ENCODE measurements at regions not wholly inside any gene's neighbourhood (a gene's known extent, or its start where the extent isn't known, plus 50 kb on each side); places are given as distances from the start of the nearest gene placed in this dataset.

- no peak for DNase-seq (ENCODE audit: extremely low read depth in 1 of 4, low spot score in 3 of 4)
- no peak overlapping the region for H3K4me2 ChIP-seq (ENCODE audit: insufficient read depth, low read length)
- POLR2A ChIA-PET: interaction anchor here (0.6 kb wide), 1 partner anchor 381 kb away, joined by 3 read pairs; no protein-coding TSS in a partner anchor
- TF ChIP-seq E2F3 (CRISPR knock-in tag; IDR thresholded peaks at IDR 0.05): no peak
- TF ChIP-seq HOMEZ (CRISPR knock-in tag; IDR thresholded peaks at IDR 0.05): no peak
- no peak for TF ChIP-seq TAF1 (IDR thresholded peaks at IDR 0.05; ENCODE audit: control insufficient read depth, extremely low read depth, insufficient read depth, low read length, severe bottlenecking)
- no peak for TF ChIP-seq ZBTB8A (IDR thresholded peaks at IDR 0.05; ENCODE audit: partially characterized antibody)
- TF ChIP-seq L3MBTL2 (IDR thresholded peaks at IDR 0.05): no peak
- no peak for TF ChIP-seq EP300 (IDR thresholded peaks at IDR 0.05; ENCODE audit: low read length)
- no peak for TF ChIP-seq USF1 (CRISPR knock-in tag; IDR thresholded peaks at IDR 0.05)
- no peak for TF ChIP-seq ARID1B (IDR thresholded peaks at IDR 0.05)
- no peak for TF ChIP-seq HDGF (IDR thresholded peaks at IDR 0.05)
- no peak for TF ChIP-seq LCOR (CRISPR knock-in tag; IDR thresholded peaks at IDR 0.05)
- TF ChIP-seq, protein P1, sequence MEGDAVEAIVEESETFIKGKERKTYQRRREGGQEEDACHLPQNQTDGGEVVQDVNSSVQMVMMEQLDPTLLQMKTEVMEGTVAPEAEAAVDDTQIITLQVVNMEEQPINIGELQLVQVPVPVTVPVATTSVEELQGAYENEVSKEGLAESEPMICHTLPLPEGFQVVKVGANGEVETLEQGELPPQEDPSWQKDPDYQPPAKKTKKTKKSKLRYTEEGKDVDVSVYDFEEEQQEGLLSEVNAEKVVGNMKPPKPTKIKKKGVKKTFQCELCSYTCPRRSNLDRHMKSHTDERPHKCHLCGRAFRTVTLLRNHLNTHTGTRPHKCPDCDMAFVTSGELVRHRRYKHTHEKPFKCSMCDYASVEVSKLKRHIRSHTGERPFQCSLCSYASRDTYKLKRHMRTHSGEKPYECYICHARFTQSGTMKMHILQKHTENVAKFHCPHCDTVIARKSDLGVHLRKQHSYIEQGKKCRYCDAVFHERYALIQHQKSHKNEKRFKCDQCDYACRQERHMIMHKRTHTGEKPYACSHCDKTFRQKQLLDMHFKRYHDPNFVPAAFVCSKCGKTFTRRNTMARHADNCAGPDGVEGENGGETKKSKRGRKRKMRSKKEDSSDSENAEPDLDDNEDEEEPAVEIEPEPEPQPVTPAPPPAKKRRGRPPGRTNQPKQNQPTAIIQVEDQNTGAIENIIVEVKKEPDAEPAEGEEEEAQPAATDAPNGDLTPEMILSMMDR (IDR thresholded peaks at IDR 0.05 in 2 of 3, conservative IDR thresholded peaks at IDR 0.05 in 1 of 3; ENCODE audit: insufficient read depth in 2 of 3, low read depth in 1 of 3, low read length in 3 of 3): no peak
- TF ChIP-seq GTF2A2 (tag; IDR thresholded peaks at IDR 0.05): no peak
- TF ChIP-seq, protein P2, sequence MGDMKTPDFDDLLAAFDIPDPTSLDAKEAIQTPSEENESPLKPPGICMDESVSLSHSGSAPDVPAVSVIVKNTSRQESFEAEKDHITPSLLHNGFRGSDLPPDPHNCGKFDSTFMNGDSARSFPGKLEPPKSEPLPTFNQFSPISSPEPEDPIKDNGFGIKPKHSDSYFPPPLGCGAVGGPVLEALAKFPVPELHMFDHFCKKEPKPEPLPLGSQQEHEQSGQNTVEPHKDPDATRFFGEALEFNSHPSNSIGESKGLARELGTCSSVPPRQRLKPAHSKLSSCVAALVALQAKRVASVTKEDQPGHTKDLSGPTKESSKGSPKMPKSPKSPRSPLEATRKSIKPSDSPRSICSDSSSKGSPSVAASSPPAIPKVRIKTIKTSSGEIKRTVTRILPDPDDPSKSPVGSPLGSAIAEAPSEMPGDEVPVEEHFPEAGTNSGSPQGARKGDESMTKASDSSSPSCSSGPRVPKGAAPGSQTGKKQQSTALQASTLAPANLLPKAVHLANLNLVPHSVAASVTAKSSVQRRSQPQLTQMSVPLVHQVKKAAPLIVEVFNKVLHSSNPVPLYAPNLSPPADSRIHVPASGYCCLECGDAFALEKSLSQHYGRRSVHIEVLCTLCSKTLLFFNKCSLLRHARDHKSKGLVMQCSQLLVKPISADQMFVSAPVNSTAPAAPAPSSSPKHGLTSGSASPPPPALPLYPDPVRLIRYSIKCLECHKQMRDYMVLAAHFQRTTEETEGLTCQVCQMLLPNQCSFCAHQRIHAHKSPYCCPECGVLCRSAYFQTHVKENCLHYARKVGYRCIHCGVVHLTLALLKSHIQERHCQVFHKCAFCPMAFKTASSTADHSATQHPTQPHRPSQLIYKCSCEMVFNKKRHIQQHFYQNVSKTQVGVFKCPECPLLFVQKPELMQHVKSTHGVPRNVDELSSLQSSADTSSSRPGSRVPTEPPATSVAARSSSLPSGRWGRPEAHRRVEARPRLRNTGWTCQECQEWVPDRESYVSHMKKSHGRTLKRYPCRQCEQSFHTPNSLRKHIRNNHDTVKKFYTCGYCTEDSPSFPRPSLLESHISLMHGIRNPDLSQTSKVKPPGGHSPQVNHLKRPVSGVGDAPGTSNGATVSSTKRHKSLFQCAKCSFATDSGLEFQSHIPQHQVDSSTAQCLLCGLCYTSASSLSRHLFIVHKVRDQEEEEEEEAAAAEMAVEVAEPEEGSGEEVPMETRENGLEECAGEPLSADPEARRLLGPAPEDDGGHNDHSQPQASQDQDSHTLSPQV (IDR thresholded peaks at IDR 0.05): no peak
- no peak overlapping the region for H3K9ac ChIP-seq (ENCODE audit: insufficient read depth in 1 of 2, low read depth in 2 of 2, low read length in 2 of 2)
- no peak overlapping the region for H2AFZ ChIP-seq (ENCODE audit: low read depth, low read length)
- peaks cover 0 to 5% of the 10 kb centered on the region in 2 experiments; a peak in 2 of 5 replicates for H3K27me3 ChIP-seq (ENCODE audit: control insufficient read depth in 2 of 2, insufficient read depth in 2 of 2, low read length in 2 of 2)
- H4K20me1 ChIP-seq (replicated peaks; ENCODE audit: control insufficient read depth, insufficient read depth, low read length): no peaks in the 10 kb centered on the region
- no peak for FAIRE-seq
- no TSS peak for BruUV-seq (replicated peaks)
- in situ Hi-C loops (cut with MboI) (no loop called here), intact Hi-C loops (cut with micrococcal nuclease) (no loop called here)
- H3K27ac ChIP-seq (ENCODE audit: extremely low read depth, low read depth, low read length): no peak overlapping the region
- H3K9me1 ChIP-seq (ENCODE audit: control insufficient read depth, insufficient read depth, low read length): no peaks in the 10 kb centered on the region
- 3% methylated on average over 2 of the region's 2 CpGs for WGBS (ENCODE audit: insufficient coverage, low coverage, missing lambda C conversion rate)
- H3K4me3 ChIP-seq: no peak overlapping the region
- no peaks in the 10 kb centered on the region for H3K9me3 ChIP-seq (replicated peaks; ENCODE audit: control insufficient read depth, insufficient read depth, low read depth, low read length)
- H3K4me1 ChIP-seq (replicated peaks in 1 of 2; ENCODE audit: control insufficient read depth in 2 of 2, insufficient read depth in 2 of 2, low read length in 2 of 2): peaks cover 0 to 4% of the 10 kb centered on the region in 2 experiments; a peak in 2 of 5 replicates
- no peaks in the 10 kb centered on the region for H3K36me3 ChIP-seq (ENCODE audit: control insufficient read depth, insufficient read depth, low read length)
- CTCF ChIA-PET (ENCODE audit: low intra/inter-chr PET ratio): no interaction called here
- no peaks in the 10 kb centered on the region for H3K79me2 ChIP-seq (ENCODE audit: control insufficient read depth, insufficient read depth, low read length)
- ATAC-seq: no peak
Measured at GRCh38 chr1:116313776-116314175, 59.3 kb upstream of the ATP1A1 start.

Data from K562 (cell line).